ENCODE measurements at regions not wholly inside any gene's neighbourhood (a gene's known extent, or its start where the extent isn't known, plus 50 kb on each side); places are given as distances from the start of the nearest gene placed in this dataset.
"Not testable (repeated sequence)": the region's sequence is repeated elsewhere in the genome, so short reads cannot be mapped to it uniquely, and the experiment has no call there.

GRCh38 chr4:64747919-64748715 is 338.9 kb upstream of the TECRL start:
- intact Hi-C loops (cut with DNase I), result no loop called here
- DNase-seq, result peak in 2 of 10 donors; percentile 50 to 79

GRCh38 chr4:64738240-64738639 is 329.0 kb upstream of the TECRL start:
- DNase-seq, result no peak
- intact Hi-C loops (cut with DNase I), result no loop called here

GRCh38 chr4:64737854-64738138 is 328.5 kb upstream of the TECRL start:
- intact Hi-C loops (cut with DNase I); DNase-seq: not testable (repeated sequence)

GRCh38 chr4:64737026-64737853 is 328.0 kb upstream of the TECRL start:
- intact Hi-C loops (cut with DNase I), result no loop called here
- no peak for DNase-seq

- intact Hi-C loops (cut with DNase I), result no loop called here
- no peak for DNase-seq
These were observed 320.3 kb upstream of the TECRL start for GRCh38 chr4:64729561-64729960.

- DNase-seq, result no peak
- intact Hi-C loops (cut with DNase I), result no loop called here
These were observed 318.7 kb upstream of the TECRL start for GRCh38 chr4:64727960-64728359.

- DNase-seq; intact Hi-C loops (cut with DNase I): not testable (repeated sequence)
These were observed 318.1 kb upstream of the TECRL start for GRCh38 chr4:64727391-64727790.

GRCh38 chr4:64724689-64725088 is 315.4 kb upstream of the TECRL start:
- intact Hi-C loops (cut with DNase I), result no loop called here
- peak in 1 of 10 donors; percentile 59 for DNase-seq

GRCh38 chr4:64721106-64721505 is 311.9 kb upstream of the TECRL start:
- DNase-seq, result no peak
- intact Hi-C loops (cut with DNase I), result no loop called here

GRCh38 chr4:64718091-64718490 is 308.8 kb upstream of the TECRL start:
- intact Hi-C loops (cut with DNase I), result no loop called here
- DNase-seq, result no peak

- no peak for DNase-seq
- intact Hi-C loops (cut with DNase I), result no loop called here
These were observed 306.5 kb upstream of the TECRL start for GRCh38 chr4:64715741-64716140.

GRCh38 chr4:64713256-64713840 is 304.1 kb upstream of the TECRL start:
- no peak for DNase-seq
- intact Hi-C loops (cut with DNase I), result no loop called here

GRCh38 chr4:64712590-64712989 is 303.3 kb upstream of the TECRL start:
- intact Hi-C loops (cut with DNase I), result no loop called here
- no peak for DNase-seq

GRCh38 chr4:64705989-64706388 is 296.7 kb upstream of the TECRL start:
- intact Hi-C loops (cut with DNase I), result no loop called here
- no peak for DNase-seq

GRCh38 chr4:64698171-64698570 is 288.9 kb upstream of the TECRL start:
- intact Hi-C loops (cut with DNase I), result no loop called here
- DNase-seq, result no peak

GRCh38 chr4:64682946-64683345 is 273.7 kb upstream of the TECRL start:
- DNase-seq, result no peak
- intact Hi-C loops (cut with DNase I), result no loop called here

- no peak for DNase-seq
- intact Hi-C loops (cut with DNase I), result no loop called here
These were observed 273.2 kb upstream of the TECRL start for GRCh38 chr4:64682481-64682880.

GRCh38 chr4:64673121-64673520 is 263.9 kb upstream of the TECRL start:
- intact Hi-C loops (cut with DNase I); DNase-seq: not testable (repeated sequence)

- DNase-seq, result peak in 7 of 10 donors; percentile 8 to 85 (median 29)
- intact Hi-C loops (cut with DNase I), result no loop called here
These were observed 261.4 kb upstream of the TECRL start for GRCh38 chr4:64670647-64671046.

GRCh38 chr4:64643841-64644240 is 234.6 kb upstream of the TECRL start:
- intact Hi-C loops (cut with DNase I), result no loop called here
- no peak for DNase-seq

- no peak for DNase-seq
- intact Hi-C loops (cut with DNase I), result no loop called here
These were observed 233.7 kb upstream of the TECRL start for GRCh38 chr4:64642936-64643335.

GRCh38 chr4:64640402-64640801 is 231.2 kb upstream of the TECRL start:
- intact Hi-C loops (cut with DNase I), result not testable (repeated sequence)
- peak in 2 of 10 donors; percentile 54 to 62 for DNase-seq
